Smooth muscle cell (in vitro differentiated cells): ENCODE measurements at regions not wholly inside any gene's neighbourhood (a gene's known extent, or its start where the extent isn't known, plus 50 kb on each side); places are given as distances from the start of the nearest gene placed in this dataset.

ENCODE experiments used
- DNase-seq: peaks from one replicate; lab custom pipeline; 2025; ENCODE audit not compliant: unreplicated experiment; lab: John Stamatoyannopoulos, UW
- H2AFZ ChIP-seq: fragments of 200-600 bp; sonication (generic); 2 replicates; pipeline ENCODE4 v1.6.0; 2016; ENCODE audit warnings: antibody characterized with exemption, low read depth, mild to moderate bottlenecking
- H3F3A ChIP-seq: fragments of 200-600 bp; sonication (generic); 2 replicates; pipeline ENCODE4 v1.6.0; 2017; ENCODE audit warnings: antibody characterized with exemption, low read depth
- H3K27ac ChIP-seq: fragments of 200-600 bp; sonication (generic); 2 replicates; pipeline ENCODE4 v1.5.1; 2016; ENCODE audit warnings: low read depth, mild to moderate bottlenecking
- H3K27me3 ChIP-seq: fragments of 200-600 bp; sonication (generic); 2 replicates; pipeline ENCODE4 v1.6.1; 2016; ENCODE audit warnings: low read depth, mild to moderate bottlenecking
- H3K36me3 ChIP-seq: fragments of 200-600 bp; sonication (generic); 2 replicates; pipeline ENCODE4 v1.5.1; 2016; ENCODE audit warnings: low read depth
- H3K4me1 ChIP-seq: fragments of 200-600 bp; sonication (generic); 2 replicates; pipeline ENCODE4 v1.5.1; 2016; ENCODE audit warnings: low read depth
- H3K4me2 ChIP-seq: fragments of 200-600 bp; sonication (generic); 2 replicates; pipeline ENCODE4 v1.6.0; 2016; ENCODE audit warnings: mild to moderate bottlenecking
- H3K4me3 ChIP-seq: fragments of 200-600 bp; sonication (generic); 2 replicates; pipeline ENCODE4 v1.5.1; 2016; ENCODE audit warnings: mild to moderate bottlenecking
- H3K79me2 ChIP-seq: fragments of 200-600 bp; sonication (generic); 2 replicates; pipeline ENCODE4 v1.6.0; 2016; ENCODE audit warnings: low read depth, mild to moderate bottlenecking
- H3K9ac ChIP-seq: fragments of 200-600 bp; sonication (generic); 2 replicates; pipeline ENCODE4 v1.6.0; 2016; ENCODE audit warnings: low read depth
- H3K9me3 ChIP-seq: fragments of 200-600 bp; sonication (generic); replicated peaks from 2 replicates; pipeline ENCODE4 v1.5.1; 2016; ENCODE audit warnings: low read depth
- H4K20me1 ChIP-seq: fragments of 200-600 bp; sonication (generic); 2 replicates; pipeline ENCODE4 v1.6.0; 2016; ENCODE audit warnings: low read depth
- WGBS: methylation state at CpG from one replicate; pipeline ENCODE4 v1.1.7; 2016; ENCODE audit warnings: low lambda C conversion rate; 5-methylcytosine and 5-hydroxymethylcytosine counted together
- TF ChIP-seq, protein P1 (sequence below): fragments of 200-600 bp; sonication (generic); IDR thresholded peaks from 2 replicates; pipeline ENCODE4 v1.5.1; 2017; ENCODE audit warnings: borderline replicate concordance, mild to moderate bottlenecking, antibody characterized with exemption; ENCODE audit not compliant: insufficient read depth, poor library complexity, severe bottlenecking

- Histone ChIP-seq H3K27ac (peak overlapping the region; percentile 75), H3K9ac (no peak overlapping the region), H3K4me2 (peak overlapping the region; percentile 25), H3K4me3 (no peak overlapping the region), H3K9me3 (no peaks in the 10 kb centered on the region), H3K79me2 (no peaks in the 10 kb centered on the region), H3K36me3 (no peaks in the 10 kb centered on the region), H4K20me1 (no peaks in the 10 kb centered on the region), H2AFZ (no peak overlapping the region), H3F3A (no peaks in the 10 kb centered on the region), H3K4me1 (peaks cover 5% of the 10 kb centered on the region), H3K27me3 (no peaks in the 10 kb centered on the region)
- DNase-seq = no peak
- 30% methylated on average over 3 of the region's 3 CpGs for whole genome bisulfite sequencing
- TF ChIP-seq, protein P1, sequence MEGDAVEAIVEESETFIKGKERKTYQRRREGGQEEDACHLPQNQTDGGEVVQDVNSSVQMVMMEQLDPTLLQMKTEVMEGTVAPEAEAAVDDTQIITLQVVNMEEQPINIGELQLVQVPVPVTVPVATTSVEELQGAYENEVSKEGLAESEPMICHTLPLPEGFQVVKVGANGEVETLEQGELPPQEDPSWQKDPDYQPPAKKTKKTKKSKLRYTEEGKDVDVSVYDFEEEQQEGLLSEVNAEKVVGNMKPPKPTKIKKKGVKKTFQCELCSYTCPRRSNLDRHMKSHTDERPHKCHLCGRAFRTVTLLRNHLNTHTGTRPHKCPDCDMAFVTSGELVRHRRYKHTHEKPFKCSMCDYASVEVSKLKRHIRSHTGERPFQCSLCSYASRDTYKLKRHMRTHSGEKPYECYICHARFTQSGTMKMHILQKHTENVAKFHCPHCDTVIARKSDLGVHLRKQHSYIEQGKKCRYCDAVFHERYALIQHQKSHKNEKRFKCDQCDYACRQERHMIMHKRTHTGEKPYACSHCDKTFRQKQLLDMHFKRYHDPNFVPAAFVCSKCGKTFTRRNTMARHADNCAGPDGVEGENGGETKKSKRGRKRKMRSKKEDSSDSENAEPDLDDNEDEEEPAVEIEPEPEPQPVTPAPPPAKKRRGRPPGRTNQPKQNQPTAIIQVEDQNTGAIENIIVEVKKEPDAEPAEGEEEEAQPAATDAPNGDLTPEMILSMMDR = no peak
Measured at GRCh38 chr5:28408186-28408585, 1369.8 kb upstream of the CDH9 start.

- H3K4me3 ChIP-seq = no peak overlapping the region
- no peaks in the 10 kb centered on the region for H3K27me3 ChIP-seq
- WGBS = 97% methylated on average over 35 of the region's 35 CpGs
- H3K79me2 ChIP-seq = no peaks in the 10 kb centered on the region
- TF ChIP-seq, protein P1 = no peak
- H3K9ac ChIP-seq = no peak overlapping the region
- H4K20me1 ChIP-seq = no peaks in the 10 kb centered on the region
- no peak overlapping the region for H2AFZ ChIP-seq
- peaks cover 17% of the 10 kb centered on the region for H3K4me1 ChIP-seq
- peak overlapping the region; percentile 37 for H3K27ac ChIP-seq
- no peak for DNase-seq
- no peaks in the 10 kb centered on the region for H3F3A ChIP-seq
- H3K36me3 ChIP-seq = no peaks in the 10 kb centered on the region
- no peaks in the 10 kb centered on the region for H3K9me3 ChIP-seq
- no peak overlapping the region for H3K4me2 ChIP-seq
Measured at GRCh38 chr5:28404363-28405071, 1366.1 kb upstream of the CDH9 start.

GRCh38 chr5:28403846-28404245 is 1365.5 kb upstream of the CDH9 start:
- Histone ChIP-seq H3K4me3 (no peak overlapping the region), H3K27ac (peak overlapping the region; percentile 60), H3K79me2 (no peaks in the 10 kb centered on the region), H3K9ac (no peak overlapping the region), H3K9me3 (no peaks in the 10 kb centered on the region), H3K4me2 (no peak overlapping the region), H4K20me1 (no peaks in the 10 kb centered on the region), H3K4me1 (peaks cover 17% of the 10 kb centered on the region), H3K36me3 (no peaks in the 10 kb centered on the region), H3F3A (no peaks in the 10 kb centered on the region), H3K27me3 (no peaks in the 10 kb centered on the region), H2AFZ (no peak overlapping the region)
- TF ChIP-seq, protein P1 = no peak
- WGBS = 52% methylated on average over 5 of the region's 5 CpGs
- DNase-seq = no peak

GRCh38 chr5:28402590-28403301 is 1364.4 kb upstream of the CDH9 start:
- H3K9ac ChIP-seq = no peak overlapping the region
- H3K9me3 ChIP-seq = no peaks in the 10 kb centered on the region
- H3F3A ChIP-seq = no peaks in the 10 kb centered on the region
- no peak overlapping the region for H3K4me2 ChIP-seq
- no peak overlapping the region for H2AFZ ChIP-seq
- DNase-seq = no peak
- no peaks in the 10 kb centered on the region for H3K79me2 ChIP-seq
- no peaks in the 10 kb centered on the region for H3K27me3 ChIP-seq
- peaks cover 22% of the 10 kb centered on the region for H3K4me1 ChIP-seq
- no peak overlapping the region for H3K4me3 ChIP-seq
- H3K36me3 ChIP-seq = no peaks in the 10 kb centered on the region
- 96% methylated on average over 3 of the region's 3 CpGs for WGBS
- TF ChIP-seq, protein P1 = no peak
- H3K27ac ChIP-seq = peak overlapping the region; percentile 60
- H4K20me1 ChIP-seq = no peaks in the 10 kb centered on the region
